NCI-H187 treated with DMSO at 0.1 percent for 48 hours (cell line): ENCODE measurements at regions not wholly inside any gene's neighbourhood (a gene's known extent, or its start where the extent isn't known, plus 50 kb on each side); places are given as distances from the start of the nearest gene placed in this dataset.

Experiments
- DNase-seq: peaks from one replicate; lab custom pipeline; 2025; lab: John Stamatoyannopoulos, UW

- no peak for DNase-seq
Observed at GRCh38 chr18:67380867-67381266, 135.7 kb downstream of the DSEL start.

- no peak for DNase-seq
Observed at GRCh38 chr18:67379981-67380380, 136.5 kb downstream of the DSEL start.

- no peak for DNase-seq
Observed at GRCh38 chr18:67376372-67376771, 140.1 kb downstream of the DSEL start.

- no peak for DNase-seq
Observed at GRCh38 chr18:67373636-67374035, 142.9 kb downstream of the DSEL start.

- no peak for DNase-seq
Observed at GRCh38 chr18:67367540-67367939, 149.0 kb downstream of the DSEL start.

GRCh38 chr18:67363694-67364093 is 152.8 kb downstream of the DSEL start:
- DNase-seq: no peak

- DNase-seq: no peak
Observed at GRCh38 chr18:67362906-67363305, 153.6 kb downstream of the DSEL start.

GRCh38 chr18:67359873-67360838 is 156.4 kb downstream of the DSEL start:
- DNase-seq: no peak

GRCh38 chr18:67358947-67359346 is 157.6 kb downstream of the DSEL start:
- DNase-seq: no peak

- DNase-seq: no peak
Observed at GRCh38 chr18:67354692-67355091, 161.8 kb downstream of the DSEL start.

GRCh38 chr18:67354091-67354490 is 162.4 kb downstream of the DSEL start:
- no peak for DNase-seq

- no peak for DNase-seq
Observed at GRCh38 chr18:67347438-67347837, 169.1 kb downstream of the DSEL start.

- DNase-seq: no peak
Observed at GRCh38 chr18:67342159-67342558, 174.4 kb downstream of the DSEL start.

GRCh38 chr18:67337696-67338095 is 178.8 kb downstream of the DSEL start:
- no peak for DNase-seq

- DNase-seq: no peak
Observed at GRCh38 chr18:67331857-67332256, 184.7 kb downstream of the DSEL start.

GRCh38 chr18:67319109-67319508 is 197.4 kb downstream of the DSEL start:
- DNase-seq: no peak

GRCh38 chr18:67318651-67319050 is 197.9 kb downstream of the DSEL start:
- no peak for DNase-seq

GRCh38 chr18:67310826-67311225 is 205.7 kb downstream of the DSEL start:
- no peak for DNase-seq

GRCh38 chr18:67308819-67309218 is 207.7 kb downstream of the DSEL start:
- DNase-seq: no peak

GRCh38 chr18:67305466-67305865 is 211.1 kb downstream of the DSEL start:
- DNase-seq: no peak

- no peak for DNase-seq
Observed at GRCh38 chr18:67302043-67302442, 214.5 kb downstream of the DSEL start.

GRCh38 chr18:67301592-67301991 is 214.9 kb downstream of the DSEL start:
- DNase-seq: no peak

GRCh38 chr18:67300498-67300897 is 216.0 kb downstream of the DSEL start:
- DNase-seq: no peak

GRCh38 chr18:67292814-67293213 is 223.7 kb downstream of the DSEL start:
- DNase-seq: no peak
